ENCODE measurements at regions not wholly inside any gene's neighbourhood (a gene's known extent, or its start where the extent isn't known, plus 50 kb on each side); places are given as distances from the start of the nearest gene placed in this dataset.

DNA sequence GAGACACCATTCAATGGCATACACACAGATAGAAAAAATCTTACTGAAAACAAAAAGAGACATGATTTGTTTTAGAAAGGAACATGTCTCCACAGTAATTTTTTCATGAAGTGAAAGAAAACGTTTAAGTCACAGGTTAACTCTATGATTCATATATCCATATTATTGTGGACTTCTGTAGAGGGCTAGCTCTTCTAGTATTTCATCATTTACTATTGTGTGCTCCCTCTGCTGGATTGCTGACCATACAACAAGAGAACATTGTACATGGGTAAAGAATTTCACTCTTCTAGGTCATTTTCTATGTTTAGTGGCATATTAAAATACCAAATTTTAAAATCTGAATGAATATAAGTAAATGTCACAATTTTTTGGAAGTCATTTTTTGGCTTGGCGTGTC lies 91.8 kb upstream of the POU3F4 start (continued):
- TF ChIP-seq ZBTB25 (CRISPR knock-in tag; IDR thresholded peaks at IDR 0.05) (no peak), NFE2L1 (CRISPR knock-in tag; IDR thresholded peaks at IDR 0.05; ENCODE audit: borderline replicate concordance) (no peak)

DNA sequence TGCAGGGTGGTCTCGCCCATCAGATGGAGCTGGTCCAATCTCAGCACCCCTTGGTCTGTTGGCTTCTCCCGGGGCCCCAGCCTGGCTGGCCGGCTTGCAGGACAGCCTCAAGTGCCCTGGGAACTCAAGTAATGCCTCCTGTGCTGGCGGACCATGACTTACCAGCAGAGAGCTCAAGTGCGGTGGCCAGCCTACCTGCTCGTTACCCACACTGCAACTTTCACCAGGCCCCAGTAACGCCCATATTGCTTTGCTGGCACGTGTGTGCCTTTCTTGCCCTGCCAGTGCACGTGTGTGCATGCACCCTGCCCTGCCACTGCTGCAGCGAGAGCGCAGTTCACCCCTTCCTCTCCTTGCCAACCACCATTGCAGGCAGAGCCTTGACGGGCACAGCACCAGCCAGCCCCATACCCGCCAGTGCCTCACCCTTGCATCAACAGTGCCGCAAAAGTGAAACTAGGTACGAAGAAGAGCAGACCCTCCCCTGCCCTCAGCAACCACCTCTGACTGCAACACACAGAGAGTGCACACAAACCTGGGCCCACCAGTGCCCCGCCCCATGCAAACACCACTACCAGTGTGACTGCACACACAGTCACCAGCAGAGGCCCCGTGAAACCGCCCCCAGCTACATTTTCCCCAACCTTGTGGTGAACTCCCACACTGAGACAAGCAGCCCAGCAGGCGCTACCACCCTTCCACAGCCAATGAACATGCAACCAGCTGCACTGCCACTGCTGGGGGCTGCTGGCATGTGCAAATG lies 88.9 kb upstream of the POU3F4 start:
- no TSS peak for BruUV-seq (replicated peaks)
- H2AFZ ChIP-seq (ENCODE audit: low read length) = no peak overlapping the region

More for the DNA sequence above, 88.9 kb upstream of the POU3F4 start:
- Histone ChIP-seq H3K79me2 (ENCODE audit: insufficient read depth, low read length) (no peaks in the 10 kb centered on the region), H3K9ac (ENCODE audit: insufficient read depth, low read depth, low read length) (no peak overlapping the region), H3K4me1 (ENCODE audit: insufficient read depth, low read length) (no peaks in the 10 kb centered on the region), H4K20me1 (ENCODE audit: insufficient read depth, low read length) (no peaks in the 10 kb centered on the region), H3K9me3 (ENCODE audit: low read length) (peaks cover 14% of the 10 kb centered on the region; the same call in 1 of the 2 replicates), H3K27ac (ENCODE audit: extremely low read length, insufficient read depth, low read length) (no peak overlapping the region), H3K4me2 (ENCODE audit: low read depth, low read length) (0 out of 2 replicates have a peak overlapping the region, but pooled peaks have one; percentile 18), H3K36me3 (replicated peaks in 1 of 2; ENCODE audit: control insufficient read depth in 1 of 2, insufficient read depth in 2 of 2, low read length in 2 of 2) (no peaks in the 10 kb centered on the region), H3K4me3 (replicated peaks in 1 of 3; ENCODE audit: insufficient read depth in 1 of 3, low read depth in 2 of 3, low read length in 3 of 3) (no peak overlapping the region), H3K27me3 (ENCODE audit: control insufficient read depth in 1 of 2, insufficient read depth in 2 of 2, low read length in 2 of 2) (no peaks in the 10 kb centered on the region)
- no peak for TF ChIP-seq ZNF776 (CRISPR knock-in tag; IDR thresholded peaks at IDR 0.05)
- TF ChIP-seq, protein P1, sequence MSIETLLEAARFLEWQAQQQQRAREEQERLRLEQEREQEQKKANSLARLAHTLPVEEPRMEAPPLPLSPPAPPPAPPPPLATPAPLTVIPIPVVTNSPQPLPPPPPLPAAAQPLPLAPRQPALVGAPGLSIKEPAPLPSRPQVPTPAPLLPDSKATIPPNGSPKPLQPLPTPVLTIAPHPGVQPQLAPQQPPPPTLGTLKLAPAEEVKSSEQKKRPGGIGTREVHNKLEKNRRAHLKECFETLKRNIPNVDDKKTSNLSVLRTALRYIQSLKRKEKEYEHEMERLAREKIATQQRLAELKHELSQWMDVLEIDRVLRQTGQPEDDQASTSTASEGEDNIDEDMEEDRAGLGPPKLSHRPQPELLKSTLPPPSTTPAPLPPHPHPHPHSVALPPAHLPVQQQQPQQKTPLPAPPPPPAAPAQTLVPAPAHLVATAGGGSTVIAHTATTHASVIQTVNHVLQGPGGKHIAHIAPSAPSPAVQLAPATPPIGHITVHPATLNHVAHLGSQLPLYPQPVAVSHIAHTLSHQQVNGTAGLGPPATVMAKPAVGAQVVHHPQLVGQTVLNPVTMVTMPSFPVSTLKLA (IDR thresholded peaks at IDR 0.05) = peak; percentile 42; the same call in 1 of the 2 replicates
- WGBS (ENCODE audit: low lambda C conversion rate) = no CpG with 5 or more reads among the region's 19 CpGs
- intact Hi-C loops (cut with micrococcal nuclease; ENCODE audit: unreplicated experiment) (no loop called here), in situ Hi-C loops (cut with HindIII; ENCODE audit: extremely low pct_ligation_motif_present, low pct_unique_long_range_greater_than_20kb) (no loop called here)
- DNase-seq (ENCODE audit: low spot score) = no peak
- ATAC-seq = peak; percentile 80
- no peak for FAIRE-seq
- ChIA-PET CTCF (ENCODE audit: low intra/inter-chr PET ratio, low total read pairs) (no interaction called here), POLR2A (no interaction called here)

Measured in HepG2 (cell line).